ENCODE measurements at regions not wholly inside any gene's neighbourhood (a gene's known extent, or its start where the extent isn't known, plus 50 kb on each side); places are given as distances from the start of the nearest gene placed in this dataset.
"Not testable (repeated sequence)": the region's sequence is repeated elsewhere in the genome, so short reads cannot be mapped to it uniquely, and the experiment has no call there.

GRCh38 chr14:65834051-65834450 is 421.5 kb downstream of the FUT8 start:
- DNase-seq (ENCODE audit: low read depth in 1 of 2, low spot score in 1 of 2) = no peak

- no peak for DNase-seq (ENCODE audit: low read depth in 1 of 2, low spot score in 1 of 2)
Observed at GRCh38 chr14:65834812-65835211, 422.3 kb downstream of the FUT8 start.

GRCh38 chr14:65835501-65835900 is 423.0 kb downstream of the FUT8 start:
- DNase-seq (ENCODE audit: low read depth in 1 of 2, low spot score in 1 of 2) = no peak

DNA sequence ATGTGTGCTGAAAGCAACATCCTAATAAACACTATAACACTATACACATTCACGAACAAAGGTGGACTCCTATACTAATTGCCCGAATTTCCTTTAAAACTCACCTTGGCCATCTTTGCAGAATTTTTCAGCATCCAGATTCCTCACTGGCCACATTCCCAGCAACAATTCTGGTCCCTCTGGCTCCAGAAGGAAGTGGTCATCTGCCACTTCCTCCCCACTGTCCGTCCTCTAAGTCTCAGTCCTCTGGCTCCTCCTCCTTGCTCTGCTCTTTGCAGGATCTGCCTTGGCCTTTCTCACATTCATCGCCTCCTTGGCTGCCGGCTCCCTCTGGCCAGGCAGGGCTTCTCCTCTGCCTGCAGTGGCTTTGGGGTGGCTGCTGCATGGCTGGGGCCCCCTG is 426.0 kb downstream of the FUT8 start:
- no peak for DNase-seq (ENCODE audit: low read depth in 1 of 2, low spot score in 1 of 2)

- no peak for DNase-seq (ENCODE audit: low read depth in 1 of 2, low spot score in 1 of 2)
Observed at GRCh38 chr14:65840118-65840751, 427.7 kb downstream of the FUT8 start.

DNA sequence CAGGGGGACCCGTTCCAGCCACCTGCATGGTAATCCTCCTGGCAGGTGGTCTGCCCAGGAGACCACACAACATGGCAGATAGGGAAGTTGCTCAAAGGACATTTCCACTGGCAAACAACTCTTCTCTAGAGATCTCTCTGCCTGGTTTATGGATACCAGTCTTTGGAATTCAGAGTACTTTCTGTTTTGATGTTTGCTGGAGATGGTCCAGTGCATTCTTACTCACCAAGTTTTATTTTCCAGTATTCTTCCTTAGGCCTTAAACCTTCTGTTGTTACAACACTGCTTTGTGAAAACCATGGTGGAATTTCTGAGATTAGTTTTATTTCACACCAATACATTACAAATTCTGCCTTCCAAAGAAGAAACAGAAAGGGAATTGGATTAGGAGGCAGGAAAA is 428.3 kb downstream of the FUT8 start:
- DNase-seq (ENCODE audit: low read depth in 1 of 2, low spot score in 1 of 2) = no peak

- no peak for DNase-seq (ENCODE audit: low read depth in 1 of 2, low spot score in 1 of 2)
Observed at GRCh38 chr14:65846196-65846868, 433.8 kb downstream of the FUT8 start.

GRCh38 chr14:65847075-65847847 is 434.7 kb downstream of the FUT8 start:
- peak in 1 of 2 donors; percentile 52 for DNase-seq (ENCODE audit: low read depth in 1 of 2, low spot score in 1 of 2)

DNA sequence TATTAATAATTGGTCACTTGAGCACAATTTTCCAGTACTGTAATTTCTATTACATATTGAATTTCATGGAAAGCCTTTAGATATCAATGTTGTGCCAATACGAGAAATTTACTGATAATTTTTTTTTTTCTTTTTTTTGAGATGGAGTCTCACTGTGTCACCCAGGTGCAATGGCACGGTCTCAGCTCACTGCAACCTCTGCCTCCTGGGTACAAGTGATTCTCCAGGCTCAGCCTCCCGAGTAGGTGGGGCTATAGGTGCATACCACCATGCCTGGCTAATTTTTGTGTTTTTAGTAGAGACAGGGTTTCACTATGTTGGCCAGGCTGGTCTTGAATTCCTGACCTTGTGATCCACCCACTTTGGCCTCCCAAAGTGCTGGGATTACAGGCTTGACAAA is 435.4 kb downstream of the FUT8 start:
- not testable (repeated sequence) for DNase-seq (ENCODE audit: low read depth in 1 of 2, low spot score in 1 of 2)

DNA sequence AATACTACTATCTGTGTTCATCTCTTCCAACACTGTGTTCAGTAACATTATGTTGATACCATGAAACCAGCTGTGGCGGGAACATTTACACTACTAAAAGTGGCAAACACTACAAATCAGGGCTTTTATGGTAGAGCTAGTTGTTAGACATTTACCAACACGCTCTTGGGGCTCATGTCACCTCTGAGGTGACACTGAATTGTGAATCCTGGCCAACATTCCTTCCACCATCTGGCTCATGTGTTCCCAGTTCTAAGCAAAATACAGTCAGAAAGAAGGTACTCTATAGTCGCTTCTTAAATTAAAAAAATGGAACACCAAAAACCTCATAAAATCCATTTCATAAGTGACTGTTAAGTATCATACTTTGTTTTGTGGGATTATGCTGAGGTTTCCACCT is 436.6 kb downstream of the FUT8 start:
- DNase-seq (ENCODE audit: low read depth in 1 of 2, low spot score in 1 of 2) = no peak

GRCh38 chr14:65849558-65849957 is 437.0 kb downstream of the FUT8 start:
- DNase-seq (ENCODE audit: low read depth in 1 of 2, low spot score in 1 of 2) = no peak

- peak in 1 of 2 donors; percentile 46 for DNase-seq (ENCODE audit: low read depth in 1 of 2, low spot score in 1 of 2)
Observed at GRCh38 chr14:65850429-65851135, 438.1 kb downstream of the FUT8 start.

DNA sequence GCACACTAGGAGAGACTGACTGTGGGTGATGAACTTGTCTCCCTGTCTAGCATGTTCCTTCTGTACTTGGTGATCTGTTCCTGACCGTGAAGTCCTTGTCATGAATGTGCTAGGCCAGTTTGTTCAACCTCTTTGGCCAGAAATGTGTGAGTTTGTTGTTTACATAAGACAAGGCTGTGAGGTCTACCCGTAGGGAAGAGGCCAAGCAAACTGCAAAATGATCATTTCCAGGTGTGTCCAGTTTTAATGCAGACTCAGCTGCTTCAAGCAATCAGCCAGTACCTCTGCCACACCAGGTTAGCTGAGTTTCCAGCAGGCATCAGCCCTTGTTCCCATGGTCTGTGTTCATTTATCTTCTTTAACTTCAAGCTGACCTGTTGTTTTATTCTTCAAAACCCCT is 440.2 kb downstream of the FUT8 start:
- DNase-seq (ENCODE audit: low read depth in 1 of 2, low spot score in 1 of 2) = no peak

DNA sequence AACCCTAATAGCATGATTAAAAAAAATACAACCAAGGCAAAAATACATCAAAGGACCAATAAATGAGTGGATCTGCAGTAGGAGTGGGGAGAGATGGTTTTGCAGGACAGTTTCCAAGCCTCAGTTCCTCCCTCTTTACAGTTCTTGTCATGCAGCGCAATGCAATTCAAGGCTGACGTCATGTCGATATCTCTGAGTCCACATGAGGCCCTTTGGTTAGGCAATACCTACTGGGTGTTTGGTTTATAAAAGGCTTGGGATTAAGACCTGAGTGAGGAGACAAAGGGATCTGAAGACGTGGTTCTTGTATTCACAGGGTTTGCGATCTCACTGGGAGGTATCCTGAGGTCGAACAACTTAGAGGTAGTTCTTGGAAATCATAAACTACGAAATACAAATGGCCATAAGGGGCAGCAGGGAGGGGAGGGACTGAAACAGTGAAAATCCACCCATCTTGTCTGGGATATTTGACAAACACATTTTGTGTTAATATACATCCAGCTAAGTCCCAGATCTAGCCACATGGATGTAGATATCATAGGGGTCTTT is 441.0 kb downstream of the FUT8 start:
- no peak for DNase-seq (ENCODE audit: low read depth in 1 of 2, low spot score in 1 of 2)

- no peak for DNase-seq (ENCODE audit: low read depth in 1 of 2, low spot score in 1 of 2)
Observed at GRCh38 chr14:65854215-65854614, 441.7 kb downstream of the FUT8 start.

- DNase-seq (ENCODE audit: low read depth in 1 of 2, low spot score in 1 of 2) = no peak
Observed at GRCh38 chr14:65860956-65861611, 448.6 kb downstream of the FUT8 start.

DNA sequence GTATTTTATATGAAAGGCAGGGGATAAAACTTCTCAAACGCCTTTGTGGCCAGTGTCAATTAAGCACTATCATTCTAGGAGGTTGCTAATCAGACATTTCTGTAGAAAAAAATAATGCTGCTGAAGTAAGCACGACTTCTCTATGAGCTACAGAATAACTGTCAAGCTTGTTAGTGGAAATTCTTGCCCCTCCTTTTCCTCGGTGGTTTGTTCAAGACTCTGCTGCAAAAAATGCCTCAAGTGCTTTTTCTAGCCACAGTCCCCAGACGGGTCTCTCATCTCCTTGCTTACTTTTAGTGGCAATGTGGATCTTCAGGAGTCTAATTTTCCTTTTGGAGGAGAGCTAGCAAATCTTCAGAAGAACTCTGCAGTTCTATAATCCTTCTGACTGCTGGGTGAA is 452.0 kb downstream of the FUT8 start:
- DNase-seq (ENCODE audit: low read depth in 1 of 2, low spot score in 1 of 2) = no peak

- no peak for DNase-seq (ENCODE audit: low read depth in 1 of 2, low spot score in 1 of 2)
Observed at GRCh38 chr14:65864984-65865383, 452.5 kb downstream of the FUT8 start.

DNA sequence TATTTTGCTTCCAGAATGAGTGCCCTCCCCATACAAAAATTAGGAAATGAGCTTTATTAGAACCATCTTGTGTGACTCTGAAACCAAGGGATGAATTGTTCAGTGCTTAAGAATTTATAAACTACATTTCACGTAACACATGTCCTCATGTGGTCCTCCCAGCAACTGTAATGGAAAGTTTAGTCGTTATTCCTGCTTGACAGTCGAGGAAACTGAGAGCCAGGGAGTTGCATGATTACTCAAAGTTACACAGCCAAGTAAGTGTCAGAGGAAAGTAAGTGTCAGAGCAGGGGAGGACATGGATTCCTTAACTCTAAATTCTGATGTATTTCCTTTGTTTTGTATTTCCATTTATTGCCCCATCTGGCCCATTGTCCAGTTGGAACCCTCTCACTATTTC is 453.9 kb downstream of the FUT8 start:
- DNase-seq (ENCODE audit: low read depth in 1 of 2, low spot score in 1 of 2) = no peak

DNA sequence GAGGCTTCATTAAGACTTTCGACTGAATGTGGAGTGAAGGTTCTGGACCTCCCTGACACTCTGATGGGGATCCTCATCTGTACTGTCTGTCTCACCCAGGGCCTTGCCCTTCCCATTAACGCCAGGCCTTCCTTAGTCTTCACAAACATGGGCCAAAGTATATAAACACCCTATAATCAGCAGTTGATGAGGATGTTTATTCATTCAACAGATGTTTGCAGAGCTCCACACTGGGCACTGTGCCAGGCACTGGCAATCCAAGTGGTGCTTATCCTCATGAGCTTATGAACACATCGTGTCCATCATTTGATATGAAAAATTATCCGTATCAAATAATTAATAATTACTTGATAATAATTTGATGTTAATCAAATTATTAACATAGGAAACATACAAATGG is 454.4 kb downstream of the FUT8 start:
- DNase-seq (ENCODE audit: low read depth in 1 of 2, low spot score in 1 of 2) = no peak

GRCh38 chr14:65867333-65867732 is 454.8 kb downstream of the FUT8 start:
- no peak for DNase-seq (ENCODE audit: low read depth in 1 of 2, low spot score in 1 of 2)

Measured in activated CD4-positive, alpha-beta T cell treated with anti-CD3 and anti-CD28 coated beads, Interleukin-2, amount 50 U/mL, for 24 hours (primary cell).